NCI-H226 (cell line): ENCODE measurements at regions not wholly inside any gene's neighbourhood (a gene's known extent, or its start where the extent isn't known, plus 50 kb on each side); places are given as distances from the start of the nearest gene placed in this dataset.

Experiments
- DNase-seq: peaks from one replicate; pipeline ENCODE4 v3.0.0-alpha.2; 2015

DNA sequence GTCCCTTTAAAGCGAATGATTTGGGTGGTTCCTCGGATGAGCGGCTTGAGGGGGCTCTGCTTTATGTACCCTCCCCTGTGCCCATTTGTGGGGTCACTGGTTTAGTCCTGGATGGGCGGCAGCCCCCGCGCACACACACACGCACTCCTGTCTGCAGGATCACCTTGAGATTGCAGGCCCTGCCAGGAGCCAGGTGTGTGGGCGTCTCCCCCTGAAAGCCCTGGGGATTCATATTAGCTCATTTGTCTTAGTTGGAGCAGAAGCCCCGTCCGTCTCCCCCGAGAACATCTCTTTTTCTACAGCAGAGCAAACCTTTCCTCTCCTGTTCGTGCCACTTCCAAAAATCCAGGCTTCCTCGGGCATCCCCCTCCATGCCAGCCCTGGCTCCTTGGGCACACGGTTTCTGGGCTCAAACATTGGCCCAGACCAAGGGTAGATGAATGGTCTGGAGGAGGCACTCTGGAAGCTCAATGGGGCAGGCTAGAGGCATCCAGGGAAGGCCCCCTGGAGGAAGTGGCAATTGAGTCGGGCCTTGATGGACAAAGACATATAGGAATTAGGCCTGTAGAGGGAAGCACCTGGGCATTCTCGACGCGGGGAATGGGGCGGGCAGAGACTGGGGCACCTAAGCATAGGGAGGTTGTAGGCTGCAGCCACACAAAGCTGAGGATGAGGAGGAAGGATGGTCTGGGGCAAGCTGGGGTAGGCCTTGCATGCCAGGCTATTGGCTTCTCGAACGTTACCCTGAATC, 218.5 kb upstream of the GSE1 start:
- no peak for DNase-seq

- peak; percentile 99 for DNase-seq
These were observed 217.8 kb upstream of the GSE1 start for GRCh38 chr16:85395207-85395912.

- no peak for DNase-seq
These were observed 216.9 kb upstream of the GSE1 start for GRCh38 chr16:85395913-85396878.

GRCh38 chr16:85396879-85397871, 215.9 kb upstream of the GSE1 start:
- DNase-seq: no peak

DNA sequence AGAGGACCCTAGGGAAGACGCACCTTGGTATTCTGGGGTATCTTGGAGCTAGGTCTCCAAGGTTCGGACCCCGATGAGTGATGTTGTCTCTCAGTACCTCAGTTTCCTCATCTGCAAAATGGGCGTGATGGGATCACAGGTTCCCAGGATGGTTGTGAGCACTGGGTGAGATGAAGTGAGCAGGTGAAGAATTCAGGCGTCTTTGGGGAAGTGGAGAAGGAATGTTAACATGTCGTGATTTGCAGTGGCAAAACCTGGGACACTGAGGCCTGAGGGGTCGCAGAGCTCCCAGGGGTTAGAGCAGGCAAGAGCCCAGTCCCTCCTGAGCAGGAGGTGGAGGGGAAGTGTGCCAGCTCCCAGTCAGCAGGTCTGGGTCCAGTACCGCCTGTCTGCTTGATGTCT, 215.1 kb upstream of the GSE1 start:
- DNase-seq: no peak

DNA sequence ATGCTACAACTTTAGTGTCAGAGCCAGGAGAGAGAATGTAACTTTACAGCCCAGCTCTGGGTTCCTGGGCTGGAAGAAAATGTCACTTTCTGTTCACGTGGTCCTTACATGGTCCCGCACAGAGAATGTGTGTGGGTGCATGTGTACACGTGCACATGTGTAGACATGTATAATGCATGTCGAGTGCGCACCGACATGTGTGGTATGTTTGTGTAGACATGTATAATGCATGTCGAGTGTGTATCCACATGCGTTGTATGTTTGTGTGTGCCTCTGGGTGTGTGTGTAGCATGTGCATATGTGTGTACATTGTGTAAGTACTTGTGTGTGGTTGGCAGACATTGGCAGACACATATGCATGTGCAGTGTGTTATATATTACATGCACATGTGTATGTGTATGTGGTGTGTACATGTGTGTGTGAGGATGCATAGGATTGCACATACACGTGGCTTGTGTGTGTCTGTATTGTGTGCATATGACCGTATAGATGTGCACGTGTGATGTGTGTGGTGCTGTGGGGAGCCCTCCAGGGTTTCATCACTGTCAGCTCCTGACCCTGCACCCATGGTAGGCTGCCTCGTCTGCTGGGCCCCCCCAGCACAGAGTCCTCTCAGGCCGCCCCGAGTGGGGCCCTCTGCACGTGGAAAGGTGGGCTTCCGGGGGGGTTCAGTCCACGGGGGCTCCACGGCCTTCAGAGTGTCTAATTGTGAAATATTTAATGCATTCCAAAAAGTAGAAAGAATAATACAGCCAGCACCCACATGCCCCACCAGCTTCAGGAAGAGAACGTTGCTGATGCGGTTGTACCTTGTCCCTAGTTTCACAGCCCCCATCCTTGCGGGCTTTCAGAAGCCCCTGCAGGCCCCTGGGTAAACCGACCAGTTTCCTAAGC, 214.2 kb upstream of the GSE1 start:
- no peak for DNase-seq

GRCh38 chr16:85399583-85400284, 213.4 kb upstream of the GSE1 start:
- DNase-seq: no peak

GRCh38 chr16:85400305-85401205, 212.6 kb upstream of the GSE1 start:
- DNase-seq: no peak

- DNase-seq: no peak
These were observed 211.7 kb upstream of the GSE1 start for GRCh38 chr16:85401370-85401916.

DNA sequence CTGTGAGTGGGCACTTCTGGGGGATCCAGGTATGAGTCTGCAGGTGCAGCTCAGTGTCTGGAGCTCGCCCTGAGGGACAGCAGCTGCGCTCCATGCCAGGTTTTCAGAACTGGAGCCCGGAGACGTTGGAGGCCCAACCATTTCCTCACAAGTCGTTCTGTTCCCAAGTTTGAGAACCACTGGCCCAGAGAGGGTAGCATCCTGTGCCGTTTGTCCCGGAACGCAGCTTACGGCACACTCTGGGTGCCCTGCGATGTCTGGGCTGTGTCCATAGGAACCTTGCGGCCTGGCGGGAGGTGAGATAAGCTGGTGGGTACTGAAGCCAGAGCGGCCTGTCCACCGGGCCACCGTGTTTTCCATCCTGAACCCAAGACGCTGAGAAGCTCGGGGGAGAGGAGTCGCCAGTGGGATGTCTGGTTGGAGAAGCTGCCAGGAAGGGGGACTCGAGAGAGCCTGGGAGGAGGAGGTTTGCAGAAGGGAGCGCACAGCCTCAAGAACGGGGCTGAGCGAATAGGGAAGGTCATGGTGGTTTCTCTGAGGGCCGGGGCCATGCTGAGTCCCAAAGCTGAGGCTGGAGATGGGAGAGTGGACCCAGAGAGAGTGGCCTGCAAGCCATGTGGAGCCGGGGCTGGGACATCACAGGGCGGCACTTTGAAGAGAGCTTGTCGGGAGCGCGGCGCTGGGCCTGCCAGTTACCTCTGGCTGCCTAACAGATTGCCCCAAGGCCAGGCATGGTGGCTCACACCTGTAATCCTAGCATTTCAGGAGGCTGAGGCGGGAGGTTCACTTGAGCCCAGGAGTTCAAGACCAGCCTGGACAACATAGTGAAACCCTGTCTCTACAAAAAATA, 211.0 kb upstream of the GSE1 start:
- no peak for DNase-seq

GRCh38 chr16:85402910-85403692, 210.0 kb upstream of the GSE1 start:
- peak; percentile 57 for DNase-seq

DNA sequence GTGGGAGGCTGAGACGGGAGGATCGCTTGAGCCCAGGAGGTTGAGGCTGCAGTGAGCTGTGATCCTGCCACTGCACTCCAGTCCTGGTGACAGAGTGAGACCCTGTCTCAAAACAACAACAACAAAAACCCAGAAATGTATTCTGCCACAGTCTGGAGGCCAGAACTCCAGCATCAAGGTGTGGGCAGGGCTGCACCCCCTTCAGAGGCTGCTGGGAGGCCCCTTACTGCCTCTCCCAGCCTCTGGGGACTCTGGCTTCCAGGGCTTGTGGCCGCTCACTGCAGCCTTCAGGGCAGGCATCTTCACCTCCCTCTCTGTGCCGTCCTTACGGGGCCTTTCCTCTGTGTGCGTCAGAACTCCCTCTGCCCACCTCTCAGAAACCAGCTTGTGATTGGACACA, 209.4 kb upstream of the GSE1 start:
- no peak for DNase-seq

GRCh38 chr16:85412911-85413520, 200.1 kb upstream of the GSE1 start:
- DNase-seq: no peak

DNA sequence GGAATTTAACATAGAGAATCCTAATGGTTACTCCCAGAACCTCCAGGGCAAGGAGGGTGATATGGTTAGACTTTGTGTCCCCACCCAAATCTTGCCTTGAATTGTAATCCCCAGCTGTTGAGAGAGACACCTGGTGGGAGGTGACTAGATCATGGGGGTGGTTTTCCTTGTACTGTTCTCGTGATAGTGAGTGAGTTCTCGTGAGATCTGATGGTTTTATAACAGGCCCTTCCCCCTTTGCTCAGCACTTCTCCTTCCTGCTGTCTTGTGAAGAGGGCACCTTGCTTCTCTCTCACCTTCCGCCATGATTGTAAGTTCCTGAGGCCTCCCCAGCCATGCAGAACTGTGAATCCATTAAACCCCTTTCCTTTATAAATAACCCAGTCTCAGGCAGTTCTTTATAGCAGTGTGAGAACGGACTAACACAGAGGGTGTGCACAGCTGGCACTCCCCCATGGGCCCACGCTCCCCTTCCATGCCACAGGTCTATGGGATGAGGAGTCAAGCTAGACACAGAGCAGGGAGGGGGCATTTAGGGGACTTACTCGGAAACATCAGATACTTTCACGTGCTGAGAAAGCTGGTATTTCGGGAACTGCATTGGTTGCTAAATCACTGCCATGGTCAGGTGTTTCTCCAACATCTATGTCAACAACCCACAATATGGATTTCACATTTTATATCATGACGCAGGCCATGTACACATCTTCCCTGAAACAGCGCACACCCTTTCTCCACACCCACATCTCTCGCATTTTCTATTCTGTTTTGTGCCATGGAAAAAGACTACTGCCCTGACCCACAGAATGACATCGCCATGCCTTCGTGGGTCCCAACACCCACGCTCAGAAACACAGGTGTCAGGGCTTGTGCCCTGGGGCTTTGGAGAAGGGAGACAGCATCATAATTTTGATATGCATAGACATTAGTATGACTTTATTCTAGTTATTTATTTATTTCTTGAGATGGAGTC, 199.1 kb upstream of the GSE1 start:
- no peak for DNase-seq
